ENCODE measurements at regions not wholly inside any gene's neighbourhood (a gene's known extent, or its start where the extent isn't known, plus 50 kb on each side); places are given as distances from the start of the nearest gene placed in this dataset.

DNA sequence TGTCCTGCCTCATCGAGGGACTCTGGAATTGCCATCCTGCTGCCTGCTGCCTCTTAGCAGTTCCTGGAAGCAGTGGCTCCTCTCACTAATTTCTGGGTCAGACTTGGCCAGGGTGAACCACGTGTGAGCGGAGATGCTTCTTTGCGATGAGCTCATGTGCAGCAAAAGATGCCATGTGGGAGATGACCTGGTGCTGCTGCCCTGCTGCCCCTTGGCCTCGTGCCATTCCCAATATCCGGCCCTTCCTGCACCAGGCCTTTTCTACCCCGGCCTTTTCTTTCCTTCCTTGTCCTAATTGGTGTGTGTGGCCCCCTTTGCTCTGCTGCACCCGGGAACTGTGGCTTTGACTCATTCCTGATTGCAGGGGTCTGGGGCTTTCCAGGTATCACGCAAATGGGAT lies 296.9 kb upstream of the HS6ST1 start:
- TF ChIP-seq POLR2A (IDR thresholded peaks at IDR 0.05), result no peak
- TF ChIP-seq, protein P1, sequence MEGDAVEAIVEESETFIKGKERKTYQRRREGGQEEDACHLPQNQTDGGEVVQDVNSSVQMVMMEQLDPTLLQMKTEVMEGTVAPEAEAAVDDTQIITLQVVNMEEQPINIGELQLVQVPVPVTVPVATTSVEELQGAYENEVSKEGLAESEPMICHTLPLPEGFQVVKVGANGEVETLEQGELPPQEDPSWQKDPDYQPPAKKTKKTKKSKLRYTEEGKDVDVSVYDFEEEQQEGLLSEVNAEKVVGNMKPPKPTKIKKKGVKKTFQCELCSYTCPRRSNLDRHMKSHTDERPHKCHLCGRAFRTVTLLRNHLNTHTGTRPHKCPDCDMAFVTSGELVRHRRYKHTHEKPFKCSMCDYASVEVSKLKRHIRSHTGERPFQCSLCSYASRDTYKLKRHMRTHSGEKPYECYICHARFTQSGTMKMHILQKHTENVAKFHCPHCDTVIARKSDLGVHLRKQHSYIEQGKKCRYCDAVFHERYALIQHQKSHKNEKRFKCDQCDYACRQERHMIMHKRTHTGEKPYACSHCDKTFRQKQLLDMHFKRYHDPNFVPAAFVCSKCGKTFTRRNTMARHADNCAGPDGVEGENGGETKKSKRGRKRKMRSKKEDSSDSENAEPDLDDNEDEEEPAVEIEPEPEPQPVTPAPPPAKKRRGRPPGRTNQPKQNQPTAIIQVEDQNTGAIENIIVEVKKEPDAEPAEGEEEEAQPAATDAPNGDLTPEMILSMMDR (IDR thresholded peaks at IDR 0.05), result no peak
